ENCODE measurements at regions not wholly inside any gene's neighbourhood (a gene's known extent, or its start where the extent isn't known, plus 50 kb on each side); places are given as distances from the start of the nearest gene placed in this dataset.
"Not testable (repeated sequence)": the region's sequence is repeated elsewhere in the genome, so short reads cannot be mapped to it uniquely, and the experiment has no call there.

GRCh38 chr18:43341014-43341413 lies 63.7 kb upstream of the SYT4 start:
- H3K4me3 Mint-ChIP-seq: no peak overlapping the region
- DNase-seq: no peak
- no peaks in the 10 kb centered on the region for H3K27me3 Mint-ChIP-seq
- no peaks in the 10 kb centered on the region for H3K9me3 ChIP-seq (ENCODE audit: control insufficient read depth, low read length, poor library complexity, severe bottlenecking)
- H3K36me3 Mint-ChIP-seq (ENCODE audit: low read depth): no peaks in the 10 kb centered on the region
- H3K4me1 Mint-ChIP-seq: no peaks in the 10 kb centered on the region
- H3K27ac Mint-ChIP-seq: no peak overlapping the region
- no peak for ATAC-seq

GRCh38 chr18:43350176-43350575 lies 72.9 kb upstream of the SYT4 start:
- no peaks in the 10 kb centered on the region for H3K9me3 ChIP-seq (ENCODE audit: control insufficient read depth, low read length, poor library complexity, severe bottlenecking)
- Mint-ChIP-seq H3K27ac (no peak overlapping the region), H3K27me3 (no peaks in the 10 kb centered on the region), H3K4me3 (no peak overlapping the region), H3K4me1 (no peaks in the 10 kb centered on the region), H3K36me3 (ENCODE audit: low read depth) (no peaks in the 10 kb centered on the region)
- no peak for DNase-seq
- ATAC-seq: no peak

- H3K27ac Mint-ChIP-seq: no peak overlapping the region
- H3K4me1 Mint-ChIP-seq: no peaks in the 10 kb centered on the region
- ATAC-seq (no peak), DNase-seq (no peak)
- no peaks in the 10 kb centered on the region for H3K27me3 Mint-ChIP-seq
- no peaks in the 10 kb centered on the region for H3K9me3 ChIP-seq (ENCODE audit: control insufficient read depth, low read length, poor library complexity, severe bottlenecking)
- H3K4me3 Mint-ChIP-seq: no peak overlapping the region
- no peaks in the 10 kb centered on the region for H3K36me3 Mint-ChIP-seq (ENCODE audit: low read depth)
Observed at GRCh38 chr18:43364535-43364934, 87.2 kb upstream of the SYT4 start.

- ATAC-seq: no peak
- no peak overlapping the region for H3K27ac Mint-ChIP-seq
Observed at GRCh38 chr18:43367895-43368294, 90.6 kb upstream of the SYT4 start.

GRCh38 chr18:43369311-43369710 lies 92.0 kb upstream of the SYT4 start:
- not testable (repeated sequence) for H3K36me3 Mint-ChIP-seq (ENCODE audit: low read depth); H3K27me3 Mint-ChIP-seq; H3K4me1 Mint-ChIP-seq

More at GRCh38 chr18:43367895-43368294, 90.6 kb upstream of the SYT4 start:
- H3K4me3 Mint-ChIP-seq: no peak overlapping the region
- no peaks in the 10 kb centered on the region for H3K27me3 Mint-ChIP-seq
- no peak for DNase-seq
- H3K36me3 Mint-ChIP-seq (ENCODE audit: low read depth): no peaks in the 10 kb centered on the region
- H3K4me1 Mint-ChIP-seq: no peaks in the 10 kb centered on the region
- no peaks in the 10 kb centered on the region for H3K9me3 ChIP-seq (ENCODE audit: control insufficient read depth, low read length, poor library complexity, severe bottlenecking)

GRCh38 chr18:43372773-43373172 lies 95.5 kb upstream of the SYT4 start:
- Mint-ChIP-seq H3K4me1 (no peaks in the 10 kb centered on the region), H3K27ac (no peak overlapping the region), H3K4me3 (no peak overlapping the region), H3K36me3 (ENCODE audit: low read depth) (no peaks in the 10 kb centered on the region), H3K27me3 (no peaks in the 10 kb centered on the region)
- no peaks in the 10 kb centered on the region for H3K9me3 ChIP-seq (ENCODE audit: control insufficient read depth, low read length, poor library complexity, severe bottlenecking)
- ATAC-seq (no peak), DNase-seq (no peak)

More at GRCh38 chr18:43369311-43369710, 92.0 kb upstream of the SYT4 start:
- H3K27ac Mint-ChIP-seq; DNase-seq; H3K9me3 ChIP-seq (ENCODE audit: control insufficient read depth, low read length, poor library complexity, severe bottlenecking); H3K4me3 Mint-ChIP-seq; ATAC-seq: not testable (repeated sequence)

GRCh38 chr18:43380104-43380672 lies 102.9 kb upstream of the SYT4 start:
- H3K27me3 Mint-ChIP-seq: no peaks in the 10 kb centered on the region
- ATAC-seq: no peak
- no peaks in the 10 kb centered on the region for H3K36me3 Mint-ChIP-seq (ENCODE audit: low read depth)
- DNase-seq: no peak
- no peak overlapping the region for H3K4me3 Mint-ChIP-seq
- no peak overlapping the region for H3K27ac Mint-ChIP-seq
- no peaks in the 10 kb centered on the region for H3K4me1 Mint-ChIP-seq
- H3K9me3 ChIP-seq (ENCODE audit: control insufficient read depth, low read length, poor library complexity, severe bottlenecking): no peaks in the 10 kb centered on the region

- no peak overlapping the region for H3K27ac Mint-ChIP-seq
- H3K9me3 ChIP-seq (ENCODE audit: control insufficient read depth, low read length, poor library complexity, severe bottlenecking): no peaks in the 10 kb centered on the region
- no peak overlapping the region for H3K4me3 Mint-ChIP-seq
- ATAC-seq (no peak), DNase-seq (no peak)
- H3K27me3 Mint-ChIP-seq: no peaks in the 10 kb centered on the region
- no peaks in the 10 kb centered on the region for H3K4me1 Mint-ChIP-seq
- H3K36me3 Mint-ChIP-seq (ENCODE audit: low read depth): no peaks in the 10 kb centered on the region
Observed at GRCh38 chr18:43382641-43383403, 105.5 kb upstream of the SYT4 start.

- Mint-ChIP-seq H3K4me3 (no peak overlapping the region), H3K27ac (no peak overlapping the region), H3K27me3 (no peaks in the 10 kb centered on the region), H3K36me3 (ENCODE audit: low read depth) (no peaks in the 10 kb centered on the region), H3K4me1 (no peaks in the 10 kb centered on the region)
- ATAC-seq: no peak
- no peak for DNase-seq
- no peaks in the 10 kb centered on the region for H3K9me3 ChIP-seq (ENCODE audit: control insufficient read depth, low read length, poor library complexity, severe bottlenecking)
Observed at GRCh38 chr18:43389163-43389562, 111.9 kb upstream of the SYT4 start.

GRCh38 chr18:43392168-43392567 lies 114.9 kb upstream of the SYT4 start:
- no peaks in the 10 kb centered on the region for H3K4me1 Mint-ChIP-seq
- DNase-seq (no peak), ATAC-seq (no peak)
- H3K27ac Mint-ChIP-seq: no peak overlapping the region
- H3K27me3 Mint-ChIP-seq: no peaks in the 10 kb centered on the region
- H3K9me3 ChIP-seq (ENCODE audit: control insufficient read depth, low read length, poor library complexity, severe bottlenecking): no peaks in the 10 kb centered on the region
- no peaks in the 10 kb centered on the region for H3K36me3 Mint-ChIP-seq (ENCODE audit: low read depth)
- no peak overlapping the region for H3K4me3 Mint-ChIP-seq

GRCh38 chr18:43393174-43393573 lies 115.9 kb upstream of the SYT4 start:
- no peak overlapping the region for H3K27ac Mint-ChIP-seq
- no peak overlapping the region for H3K4me3 Mint-ChIP-seq
- no peak for ATAC-seq
- H3K27me3 Mint-ChIP-seq: no peaks in the 10 kb centered on the region
- H3K9me3 ChIP-seq (ENCODE audit: control insufficient read depth, low read length, poor library complexity, severe bottlenecking): no peaks in the 10 kb centered on the region
- no peaks in the 10 kb centered on the region for H3K4me1 Mint-ChIP-seq
- no peak for DNase-seq
- H3K36me3 Mint-ChIP-seq (ENCODE audit: low read depth): no peaks in the 10 kb centered on the region

- H3K27me3 Mint-ChIP-seq: no peaks in the 10 kb centered on the region
- H3K27ac Mint-ChIP-seq: no peak overlapping the region
- no peak for ATAC-seq
- DNase-seq: no peak
- no peak overlapping the region for H3K4me3 Mint-ChIP-seq
- no peaks in the 10 kb centered on the region for H3K9me3 ChIP-seq (ENCODE audit: control insufficient read depth, low read length, poor library complexity, severe bottlenecking)
- no peaks in the 10 kb centered on the region for H3K36me3 Mint-ChIP-seq (ENCODE audit: low read depth)
- no peaks in the 10 kb centered on the region for H3K4me1 Mint-ChIP-seq
Observed at GRCh38 chr18:43396266-43396665, 119.0 kb upstream of the SYT4 start.

- Mint-ChIP-seq H3K4me3 (no peak overlapping the region), H3K27me3 (no peaks in the 10 kb centered on the region)
Observed at GRCh38 chr18:43398601-43399000, 121.3 kb upstream of the SYT4 start.

GRCh38 chr18:43405097-43405496 lies 127.8 kb upstream of the SYT4 start:
- ATAC-seq (no peak), DNase-seq (no peak)
- H3K9me3 ChIP-seq (ENCODE audit: control insufficient read depth, low read length, poor library complexity, severe bottlenecking): no peaks in the 10 kb centered on the region
- no peaks in the 10 kb centered on the region for H3K4me1 Mint-ChIP-seq
- H3K27me3 Mint-ChIP-seq: no peaks in the 10 kb centered on the region
- H3K36me3 Mint-ChIP-seq (ENCODE audit: low read depth): no peaks in the 10 kb centered on the region
- H3K4me3 Mint-ChIP-seq: no peak overlapping the region
- no peak overlapping the region for H3K27ac Mint-ChIP-seq

More at GRCh38 chr18:43398601-43399000, 121.3 kb upstream of the SYT4 start:
- no peaks in the 10 kb centered on the region for H3K36me3 Mint-ChIP-seq (ENCODE audit: low read depth)
- H3K4me1 Mint-ChIP-seq: no peaks in the 10 kb centered on the region
- DNase-seq: no peak
- H3K27ac Mint-ChIP-seq: no peak overlapping the region
- no peak for ATAC-seq
- no peaks in the 10 kb centered on the region for H3K9me3 ChIP-seq (ENCODE audit: control insufficient read depth, low read length, poor library complexity, severe bottlenecking)

Measured in T-helper 17 cell (primary cell).